ENCODE measurements at regions not wholly inside any gene's neighbourhood (a gene's known extent, or its start where the extent isn't known, plus 50 kb on each side); places are given as distances from the start of the nearest gene placed in this dataset.

- no peak overlapping the region for H3K9ac ChIP-seq (ENCODE audit: insufficient read depth in 1 of 2, low read depth in 2 of 2, low read length in 2 of 2)
- no peak overlapping the region for H3K27ac ChIP-seq (ENCODE audit: extremely low read depth, low read depth, low read length)
- FAIRE-seq: no peak
These were observed 131.9 kb downstream of the EVA1A start for GRCh38 chr2:75428646-75429443.

DNA sequence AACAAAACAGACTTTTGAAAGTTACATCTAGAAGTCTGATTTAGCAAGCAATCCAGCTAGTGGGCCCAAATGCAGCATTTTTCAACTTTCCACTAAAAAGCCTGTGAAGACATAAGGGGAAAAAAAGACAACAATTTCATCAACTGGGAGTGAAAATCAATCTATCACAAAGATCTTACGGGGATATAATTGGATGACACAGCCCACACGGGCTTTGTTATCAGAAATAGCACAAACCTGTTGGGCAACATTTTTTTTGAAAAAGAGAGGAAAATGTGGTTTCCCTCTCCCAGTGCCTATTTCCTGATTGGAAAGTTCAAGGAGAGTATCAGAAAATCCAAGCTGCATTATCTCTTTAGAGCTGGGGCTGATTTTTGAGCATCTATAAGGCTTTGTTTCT, 132.7 kb downstream of the EVA1A start:
- H3K4me2 ChIP-seq (ENCODE audit: insufficient read depth, low read length): no peak overlapping the region
- TF ChIP-seq, protein P1, sequence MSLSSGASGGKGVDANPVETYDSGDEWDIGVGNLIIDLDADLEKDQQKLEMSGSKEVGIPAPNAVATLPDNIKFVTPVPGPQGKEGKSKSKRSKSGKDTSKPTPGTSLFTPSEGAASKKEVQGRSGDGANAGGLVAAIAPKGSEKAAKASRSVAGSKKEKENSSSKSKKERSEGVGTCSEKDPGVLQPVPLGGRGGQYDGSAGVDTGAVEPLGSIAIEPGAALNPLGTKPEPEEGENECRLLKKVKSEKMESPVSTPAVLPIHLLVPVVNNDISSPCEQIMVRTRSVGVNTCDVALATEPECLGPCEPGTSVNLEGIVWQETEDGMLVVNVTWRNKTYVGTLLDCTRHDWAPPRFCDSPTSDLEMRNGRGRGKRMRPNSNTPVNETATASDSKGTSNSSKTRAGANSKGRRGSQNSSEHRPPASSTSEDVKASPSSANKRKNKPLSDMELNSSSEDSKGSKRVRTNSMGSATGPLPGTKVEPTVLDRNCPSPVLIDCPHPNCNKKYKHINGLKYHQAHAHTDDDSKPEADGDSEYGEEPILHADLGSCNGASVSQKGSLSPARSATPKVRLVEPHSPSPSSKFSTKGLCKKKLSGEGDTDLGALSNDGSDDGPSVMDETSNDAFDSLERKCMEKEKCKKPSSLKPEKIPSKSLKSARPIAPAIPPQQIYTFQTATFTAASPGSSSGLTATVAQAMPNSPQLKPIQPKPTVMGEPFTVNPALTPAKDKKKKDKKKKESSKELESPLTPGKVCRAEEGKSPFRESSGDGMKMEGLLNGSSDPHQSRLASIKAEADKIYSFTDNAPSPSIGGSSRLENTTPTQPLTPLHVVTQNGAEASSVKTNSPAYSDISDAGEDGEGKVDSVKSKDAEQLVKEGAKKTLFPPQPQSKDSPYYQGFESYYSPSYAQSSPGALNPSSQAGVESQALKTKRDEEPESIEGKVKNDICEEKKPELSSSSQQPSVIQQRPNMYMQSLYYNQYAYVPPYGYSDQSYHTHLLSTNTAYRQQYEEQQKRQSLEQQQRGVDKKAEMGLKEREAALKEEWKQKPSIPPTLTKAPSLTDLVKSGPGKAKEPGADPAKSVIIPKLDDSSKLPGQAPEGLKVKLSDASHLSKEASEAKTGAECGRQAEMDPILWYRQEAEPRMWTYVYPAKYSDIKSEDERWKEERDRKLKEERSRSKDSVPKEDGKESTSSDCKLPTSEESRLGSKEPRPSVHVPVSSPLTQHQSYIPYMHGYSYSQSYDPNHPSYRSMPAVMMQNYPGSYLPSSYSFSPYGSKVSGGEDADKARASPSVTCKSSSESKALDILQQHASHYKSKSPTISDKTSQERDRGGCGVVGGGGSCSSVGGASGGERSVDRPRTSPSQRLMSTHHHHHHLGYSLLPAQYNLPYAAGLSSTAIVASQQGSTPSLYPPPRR (CRISPR knock-in tag; IDR thresholded peaks at IDR 0.05; ENCODE audit: borderline replicate concordance): no peak
- TF ChIP-seq TARDBP (IDR thresholded peaks at IDR 0.05) (no peak), SIRT6 (IDR thresholded peaks at IDR 0.05; ENCODE audit: low read depth, low read length) (no peak), ATF6 (CRISPR knock-in tag; IDR thresholded peaks at IDR 0.05) (no peak), ZNF143 (CRISPR knock-in tag; IDR thresholded peaks at IDR 0.05) (no peak)

More at GRCh38 chr2:75428646-75429443, 131.9 kb downstream of the EVA1A start:
- Histone ChIP-seq H3K4me3 (no peak overlapping the region), H3K4me1 (replicated peaks in 1 of 2; ENCODE audit: control insufficient read depth in 2 of 2, insufficient read depth in 2 of 2, low read length in 2 of 2) (no peaks in the 10 kb centered on the region), H4K20me1 (replicated peaks; ENCODE audit: control insufficient read depth, insufficient read depth, low read length) (no peaks in the 10 kb centered on the region), H2AFZ (ENCODE audit: low read depth, low read length) (no peak overlapping the region), H3K4me2 (ENCODE audit: insufficient read depth, low read length) (no peak overlapping the region), H3K27me3 (ENCODE audit: control insufficient read depth in 2 of 2, insufficient read depth in 2 of 2, low read length in 2 of 2) (peaks cover 0 to 5% of the 10 kb centered on the region in 2 experiments; a peak in 1 of 5 replicates), H3K36me3 (ENCODE audit: control insufficient read depth, insufficient read depth, low read length) (no peaks in the 10 kb centered on the region), H3K9me3 (replicated peaks; ENCODE audit: control insufficient read depth, insufficient read depth, low read depth, low read length) (no peaks in the 10 kb centered on the region), H3K9me1 (ENCODE audit: control insufficient read depth, insufficient read depth, low read length) (no peaks in the 10 kb centered on the region), H3K79me2 (ENCODE audit: control insufficient read depth, insufficient read depth, low read length) (no peaks in the 10 kb centered on the region)
- ATAC-seq (no peak), DNase-seq (ENCODE audit: extremely low read depth in 1 of 4, low spot score in 3 of 4) (no peak)
- in situ Hi-C loops (cut with MboI): no loop called here
- no TSS peak for BruUV-seq (replicated peaks)
- no peak for TF ChIP-seq PRMT5 (CRISPR knock-in tag; IDR thresholded peaks at IDR 0.05)
- TF ChIP-seq, protein P2, sequence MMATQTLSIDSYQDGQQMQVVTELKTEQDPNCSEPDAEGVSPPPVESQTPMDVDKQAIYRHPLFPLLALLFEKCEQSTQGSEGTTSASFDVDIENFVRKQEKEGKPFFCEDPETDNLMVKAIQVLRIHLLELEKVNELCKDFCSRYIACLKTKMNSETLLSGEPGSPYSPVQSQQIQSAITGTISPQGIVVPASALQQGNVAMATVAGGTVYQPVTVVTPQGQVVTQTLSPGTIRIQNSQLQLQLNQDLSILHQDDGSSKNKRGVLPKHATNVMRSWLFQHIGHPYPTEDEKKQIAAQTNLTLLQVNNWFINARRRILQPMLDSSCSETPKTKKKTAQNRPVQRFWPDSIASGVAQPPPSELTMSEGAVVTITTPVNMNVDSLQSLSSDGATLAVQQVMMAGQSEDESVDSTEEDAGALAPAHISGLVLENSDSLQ (IDR thresholded peaks at IDR 0.05): no peak
- TF ChIP-seq RFX1 (IDR thresholded peaks at IDR 0.05): no peak
- WGBS (ENCODE audit: insufficient coverage, low coverage, missing lambda C conversion rate): 1% methylated on average over 7 of the region's 7 CpGs
- ChIA-PET POLR2A (no interaction called here), CTCF (ENCODE audit: low intra/inter-chr PET ratio) (no interaction called here)
- intact Hi-C loops (cut with micrococcal nuclease): no loop called here

More for the DNA sequence above, 132.7 kb downstream of the EVA1A start:
- intact Hi-C loops (cut with micrococcal nuclease) (no loop called here), in situ Hi-C loops (cut with MboI) (no loop called here)
- no peaks in the 10 kb centered on the region for H4K20me1 ChIP-seq (replicated peaks; ENCODE audit: control insufficient read depth, insufficient read depth, low read length)
- FAIRE-seq (no peak), DNase-seq (ENCODE audit: extremely low read depth in 1 of 4, low spot score in 3 of 4) (no peak), ATAC-seq (no peak)
- WGBS (ENCODE audit: insufficient coverage, low coverage, missing lambda C conversion rate): 0% methylated on average over 2 of the region's 2 CpGs
- no peak overlapping the region for H3K27ac ChIP-seq (ENCODE audit: extremely low read depth, low read depth, low read length)
- POLR2A ChIA-PET: no interaction called here
- CTCF ChIA-PET (ENCODE audit: low intra/inter-chr PET ratio): no interaction called here
- no peaks in the 10 kb centered on the region for H3K79me2 ChIP-seq (ENCODE audit: control insufficient read depth, insufficient read depth, low read length)
- H2AFZ ChIP-seq (ENCODE audit: low read depth, low read length): no peak overlapping the region
- no peaks in the 10 kb centered on the region for H3K4me1 ChIP-seq (replicated peaks in 1 of 2; ENCODE audit: control insufficient read depth in 2 of 2, insufficient read depth in 2 of 2, low read length in 2 of 2)
- no peaks in the 10 kb centered on the region for H3K36me3 ChIP-seq (ENCODE audit: control insufficient read depth, insufficient read depth, low read length)
- no peak overlapping the region for H3K9ac ChIP-seq (ENCODE audit: insufficient read depth in 1 of 2, low read depth in 2 of 2, low read length in 2 of 2)
- H3K27me3 ChIP-seq (ENCODE audit: control insufficient read depth in 2 of 2, insufficient read depth in 2 of 2, low read length in 2 of 2): peaks cover 0 to 5% of the 10 kb centered on the region in 2 experiments; a peak in 1 of 5 replicates
- no TSS peak for BruUV-seq (replicated peaks)
- no peak overlapping the region for H3K4me3 ChIP-seq
- no peaks in the 10 kb centered on the region for H3K9me3 ChIP-seq (replicated peaks; ENCODE audit: control insufficient read depth, insufficient read depth, low read depth, low read length)
- H3K9me1 ChIP-seq (ENCODE audit: control insufficient read depth, insufficient read depth, low read length): no peaks in the 10 kb centered on the region

Data from K562 (cell line).